Thyroid gland (tissue), 4 donors: ENCODE measurements at regions not wholly inside any gene's neighbourhood (a gene's known extent, or its start where the extent isn't known, plus 50 kb on each side); places are given as distances from the start of the nearest gene placed in this dataset.

Experiments
- CTCF ChIP-seq, 6 experiments: fragments of 200-600 bp in 3 of 6; fragments of 450-650 bp in 3 of 6; sonication (generic) in 3 of 6; IDR thresholded peaks; one replicate each; pipeline ENCODE4 v1.5.1; 2016 to 2019; ENCODE audit warnings: antibody characterized with exemption in 6 of 6, mild to moderate bottlenecking in 2 of 6, inconsistent platforms in 1 of 6, moderate library complexity in 1 of 6
- POLR2A ChIP-seq, 2 donors: fragments of 450-650 bp; IDR thresholded peaks; one replicate each; pipeline ENCODE4 v1.6.1; 2017; ENCODE audit warnings: antibody characterized with exemption in 2 of 2, mild to moderate bottlenecking in 2 of 2, moderate library complexity in 1 of 2

- TF ChIP-seq CTCF (IDR thresholded peaks at IDR 0.05) (no peak), POLR2A (IDR thresholded peaks at IDR 0.05) (no peak)
Measured at GRCh38 chrX:117138070-117138469, 675.3 kb upstream of the CT83 start.
